GM12878 (cell line): ENCODE measurements at regions not wholly inside any gene's neighbourhood (a gene's known extent, or its start where the extent isn't known, plus 50 kb on each side); places are given as distances from the start of the nearest gene placed in this dataset.

ENCODE experiments used
- ATAC-seq: fragments of 200-7000 bp; cut with Tn5 transposase; 3 replicates; pipeline ENCODE4 v1.9.1; 2020; ENCODE audit warnings: mild to moderate bottlenecking, moderate library complexity
- BruUV-seq: library from RNA; stranded (reverse); fragments of 400-500 nt; replicated peaks from 2 replicates; lab custom pipeline; 2021; lab: Mats Ljungman, UMichigan
- CTCF ChIA-PET: fragments of 300-600 bp; sonication (Branson Sonifier 250); formaldehyde crosslinking; extraction: SDS; loops from one replicate; lab custom pipeline; 2021; ENCODE audit warnings: inconsistent platforms; lab: Yijun Ruan, JAX
- POLR2A ChIA-PET: fragments of 350-600 bp; formaldehyde crosslinking; extraction: SDS; loops from one replicate; lab custom pipeline; 2021; ENCODE audit warnings: inconsistent platforms; lab: Charles Lee
- RAD21 ChIA-PET: fragments of 300-600 bp; sonication (Branson Sonifier 250); formaldehyde crosslinking; loops from one replicate; lab custom pipeline; 2023; ENCODE audit warnings: antibody characterized with exemption; ENCODE audit not compliant: unreplicated experiment; lab: Charles Lee
- SMC1A ChIA-PET: fragments of 300-600 bp; sonication (Branson Sonifier 250); formaldehyde crosslinking; loops from one replicate; lab custom pipeline; 2023; ENCODE audit not compliant: unreplicated experiment, uncharacterized antibody; lab: Charles Lee
- DNase-seq: peaks from one replicate; pipeline ENCODE4 v3.0.0-alpha.2; 2011; ENCODE audit warnings: low read depth, low spot score
- FAIRE-seq: peaks from 3 replicates; lab custom pipeline; 2011; peaks lifted over from hg19 to GRCh38; lab: Jason Lieb, UNC
- H2AFZ ChIP-seq: 2 replicates; pipeline ENCODE4 v1.6.0; 2011; ENCODE audit warnings: low read depth, low read length, control low read depth; ENCODE audit not compliant: control insufficient read depth
- H3K27ac ChIP-seq: 2 replicates; pipeline ENCODE4 v1.5.1; 2011; ENCODE audit warnings: control low read depth; ENCODE audit not compliant: control insufficient read depth, insufficient read depth
- H3K27me3 ChIP-seq, 2 experiments: replicated peaks in 1 of 2; 2 replicates each; pipeline versions ENCODE4 v1.6.0 to v1.6.1; 2011; ENCODE audit warnings: low read length in 1 of 2; ENCODE audit not compliant: control insufficient read depth in 2 of 2, insufficient read depth in 2 of 2
- H3K36me3 ChIP-seq, 2 experiments: 2 replicates each; pipeline ENCODE4 v1.5.1; 2011; ENCODE audit warnings: low read length in 1 of 2; ENCODE audit not compliant: control insufficient read depth in 2 of 2, insufficient read depth in 2 of 2
- H3K4me1 ChIP-seq: 2 replicates; pipeline ENCODE4 v1.6.1; 2011; ENCODE audit warnings: mild to moderate bottlenecking, low read length, moderate library complexity, mixed read lengths; ENCODE audit not compliant: control insufficient read depth, insufficient read depth
- H3K4me2 ChIP-seq: 2 replicates; pipeline ENCODE4 v1.6.0; 2011; ENCODE audit warnings: control low read depth; ENCODE audit not compliant: control insufficient read depth, insufficient read depth
- H3K4me3 ChIP-seq: fragments of 200-600 bp; sonication (generic); 2 replicates; pipeline ENCODE4 v1.5.1; 2016
- H3K79me2 ChIP-seq: 2 replicates; pipeline ENCODE4 v1.6.0; 2011; ENCODE audit warnings: low read length; ENCODE audit not compliant: control insufficient read depth, insufficient read depth
- H3K9ac ChIP-seq: 2 replicates; pipeline ENCODE4 v1.8.0; 2011; ENCODE audit warnings: low read length, control low read depth, mixed read lengths; ENCODE audit not compliant: control insufficient read depth, insufficient read depth
- H3K9me3 ChIP-seq: replicated peaks from 3 replicates; pipeline ENCODE4 v1.5.1; 2011; ENCODE audit warnings: mild to moderate bottlenecking, low read length; ENCODE audit not compliant: control insufficient read depth, insufficient read depth
- H4K20me1 ChIP-seq: 2 replicates; pipeline ENCODE4 v1.6.0; 2011; ENCODE audit not compliant: control insufficient read depth, insufficient read depth
- CEBPB ChIP-seq, 2 experiments: fragments of 150-350 bp in 1 of 2; IDR thresholded peaks; 2 replicates each; pipeline ENCODE4 v1.6.1; 2012 to 2014; ENCODE audit warnings: low read depth in 2 of 2, low read length in 2 of 2, borderline replicate concordance in 1 of 2, inconsistent platforms in 1 of 2
- ELK1 ChIP-seq: IDR thresholded peaks from 2 replicates; pipeline ENCODE4 v1.6.1; 2012; ENCODE audit warnings: low read depth, low read length, improper control_type of control experiment
- MAX ChIP-seq: IDR thresholded peaks from 2 replicates; pipeline ENCODE4 v1.6.1; 2012; ENCODE audit warnings: low read depth, low read length, improper control_type of control experiment
- MTA3 ChIP-seq: IDR thresholded peaks from 2 replicates; pipeline ENCODE4 v1.6.1; 2012; ENCODE audit warnings: low read length, inconsistent platforms, borderline replicate concordance
- NR2F1 ChIP-seq: fragments of 450-650 bp; conservative IDR thresholded peaks from 2 replicates; pipeline ENCODE4 v1.6.1; 2017; ENCODE audit warnings: mild to moderate bottlenecking
- RBBP5 ChIP-seq: fragments of 200-600 bp; sonication (generic); conservative IDR thresholded peaks from 2 replicates; pipeline ENCODE4 v1.6.1; 2016
- SKIL ChIP-seq: fragments of 450-650 bp; IDR thresholded peaks from 2 replicates; pipeline ENCODE4 v1.6.1; 2017; ENCODE audit warnings: mild to moderate bottlenecking, low read depth, inconsistent platforms; ENCODE audit not compliant: poor library complexity, severe bottlenecking
- SP1 ChIP-seq: IDR thresholded peaks from one replicate; pipeline ENCODE4 v1.6.1; 2011; ENCODE audit warnings: low read depth, low read length
- ZNF274 ChIP-seq: IDR thresholded peaks from one replicate; pipeline ENCODE4 v1.8.0; 2011; ENCODE audit not compliant: insufficient read length, insufficient read depth
- ZNF384 ChIP-seq: IDR thresholded peaks from 2 replicates; pipeline ENCODE4 v1.6.1; 2012; ENCODE audit warnings: low read depth, mild to moderate bottlenecking, low read length, improper control_type of control experiment, borderline replicate concordance
- WGBS: methylation state at CpG from one replicate; pipeline ENCODE4 v1.1.6; 2016; ENCODE audit warnings: low lambda C conversion rate; ENCODE audit not compliant: insufficient replicate concordance, insufficient coverage; ENCODE audit errors: missing lambda C conversion rate; 5-methylcytosine and 5-hydroxymethylcytosine counted together
- in situ Hi-C: fragments of 300-500 bp; cut with MboI; formaldehyde crosslinking; loops from 9 replicates; pipeline ENCODE4 v1.14.3; 2018; ENCODE audit warnings: mixed read lengths
- intact Hi-C: fragments of 100-400 bp; cut with micrococcal nuclease; formaldehyde crosslinking; loops from one replicate; pipeline ENCODE4 v1.14.2; 2022; ENCODE audit not compliant: unreplicated experiment

GRCh38 chr3:151943539-151943938 lies 70.1 kb downstream of the SUCNR1 start:
- H3K4me3 ChIP-seq: no peak overlapping the region
- H3K27me3 ChIP-seq: 0 out of 4 replicates have a peak, but pooled peaks cover 0 to 2% of the 10 kb centered on the region in 2 experiments
- RAD21 ChIA-PET: no interaction called here
- no peak for ATAC-seq
- H3K79me2 ChIP-seq: no peaks in the 10 kb centered on the region
- in situ Hi-C loops (no loop called here), intact Hi-C loops (no loop called here)
- no peak overlapping the region for H2AFZ ChIP-seq
- SMC1A ChIA-PET: no interaction called here
- BruUV-seq: no TSS peak
- no peak overlapping the region for H3K27ac ChIP-seq
- H3K36me3 ChIP-seq: no peaks in the 10 kb centered on the region
- H3K4me1 ChIP-seq: no peaks in the 10 kb centered on the region
- no peak for FAIRE-seq
- DNase-seq: no peak
- H3K9me3 ChIP-seq: no peaks in the 10 kb centered on the region
- no peak overlapping the region for H3K9ac ChIP-seq
- H4K20me1 ChIP-seq: no peaks in the 10 kb centered on the region
- CTCF ChIA-PET: no interaction called here
- no peak for TF ChIP-seq MAX
- no peak overlapping the region for H3K4me2 ChIP-seq
- POLR2A ChIA-PET: no interaction called here
- WGBS: 59% methylated on average over 1 of the region's 1 CpG

- no peak overlapping the region for H3K4me2 ChIP-seq
- ChIA-PET POLR2A (interaction anchor here (0.6 kb wide), 1 partner anchor 578 kb away, joined by 4 read pairs; no protein-coding TSS in a partner anchor), SMC1A (interaction anchor here (1.0 kb wide), 1 partner anchor 477 kb away, joined by 3 read pairs; no protein-coding TSS in a partner anchor), RAD21 (no interaction called here), CTCF (no interaction called here)
- H3K4me1 ChIP-seq: no peaks in the 10 kb centered on the region
- 0 out of 4 replicates have a peak, but pooled peaks cover 0 to 2% of the 10 kb centered on the region in 2 experiments for H3K27me3 ChIP-seq
- no peak overlapping the region for H3K27ac ChIP-seq
- H3K9ac ChIP-seq: no peak overlapping the region
- no peaks in the 10 kb centered on the region for H4K20me1 ChIP-seq
- no peaks in the 10 kb centered on the region for H3K36me3 ChIP-seq
- no peak overlapping the region for H3K4me3 ChIP-seq
- intact Hi-C loops (no loop called here), in situ Hi-C loops (no loop called here)
- DNase-seq: no peak
- no peak for ATAC-seq
- no peaks in the 10 kb centered on the region for H3K9me3 ChIP-seq
- H3K79me2 ChIP-seq: no peaks in the 10 kb centered on the region
- no peak for FAIRE-seq
- H2AFZ ChIP-seq: no peak overlapping the region
- BruUV-seq: no TSS peak
- TF ChIP-seq ZNF384 (no peak), NR2F1 (no peak), RBBP5 (no peak), ZNF274 (no peak), SP1 (no peak), MAX (no peak), ELK1 (no peak), CEBPB (IDR thresholded peaks at IDR 0.05; ENCODE audit: borderline replicate concordance in 1 of 2, low read depth in 2 of 2, low read length in 2 of 2) (no peak), SKIL (no peak), MTA3 (no peak)
These were observed 70.9 kb downstream of the SUCNR1 start for GRCh38 chr3:151944356-151944755.
